ENCODE measurements at regions not wholly inside any gene's neighbourhood (a gene's known extent, or its start where the extent isn't known, plus 50 kb on each side); places are given as distances from the start of the nearest gene placed in this dataset.
A peak's percentile ranks its signal among the peaks of the same experiment; 100 is the strongest.
"Not testable (repeated sequence)": the region's sequence is repeated elsewhere in the genome, so short reads cannot be mapped to it uniquely, and the experiment has no call there.

DNA sequence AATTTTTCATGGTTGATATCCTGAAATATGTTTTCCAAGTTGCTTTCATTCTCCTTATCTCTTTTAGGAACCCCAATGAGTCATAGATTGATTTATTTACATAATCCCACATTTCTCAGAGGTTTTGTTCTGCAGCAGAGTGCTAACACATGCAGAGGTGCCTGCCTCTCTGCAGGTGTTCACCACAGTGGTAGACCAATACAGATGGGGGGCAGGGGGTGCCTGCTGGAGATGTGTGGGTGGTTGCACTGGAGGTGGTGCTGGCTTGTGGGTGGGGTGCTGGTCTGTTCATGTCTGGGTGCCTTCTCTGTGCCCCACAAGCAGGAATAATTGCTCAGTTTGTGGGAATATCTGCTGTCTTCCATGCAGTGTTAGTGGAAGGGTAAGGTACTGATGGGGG is 131.1 kb downstream of the JRKL start:
- DNase-seq (ENCODE audit: low read depth), result peak; percentile 37

DNA sequence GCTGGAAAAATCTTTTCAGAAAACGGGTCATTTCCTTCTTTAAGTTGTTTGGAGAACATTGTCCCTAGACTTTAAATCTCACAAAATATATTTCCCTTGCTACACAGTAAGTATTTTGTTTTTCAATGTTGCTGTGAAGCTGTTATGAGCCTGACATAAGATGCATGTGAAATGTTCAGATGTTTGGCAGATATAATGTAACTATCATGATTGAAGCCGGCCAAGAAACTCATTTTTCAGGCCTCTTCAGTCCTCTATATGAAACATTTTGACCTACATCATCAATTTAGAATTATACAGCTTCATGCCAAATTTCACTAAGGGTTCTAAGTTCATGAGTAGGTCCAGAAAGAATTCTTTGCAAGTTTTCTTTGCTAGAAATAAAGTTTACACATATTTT is 133.8 kb downstream of the JRKL start:
- no peak for DNase-seq (ENCODE audit: low read depth)

DNA sequence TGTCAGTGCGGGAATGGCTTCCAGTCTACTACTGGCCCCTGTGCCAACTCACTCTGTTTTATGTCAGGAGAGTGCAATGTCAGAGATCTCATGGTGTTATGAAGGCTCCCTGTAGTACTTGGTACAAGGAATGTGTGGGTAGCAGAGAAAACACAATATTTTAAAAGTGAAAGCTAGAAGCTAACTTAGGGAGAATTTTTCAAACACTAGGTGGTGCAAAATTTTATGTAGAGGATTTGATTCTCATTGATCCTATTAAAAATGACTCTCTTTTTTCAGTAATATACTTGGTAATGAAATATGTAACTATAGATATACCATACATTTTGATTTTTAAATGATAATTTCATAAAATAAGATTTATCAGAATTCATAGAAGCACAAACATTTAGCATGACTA is 134.7 kb downstream of the JRKL start:
- peak; percentile 74 for DNase-seq (ENCODE audit: low read depth)

DNA sequence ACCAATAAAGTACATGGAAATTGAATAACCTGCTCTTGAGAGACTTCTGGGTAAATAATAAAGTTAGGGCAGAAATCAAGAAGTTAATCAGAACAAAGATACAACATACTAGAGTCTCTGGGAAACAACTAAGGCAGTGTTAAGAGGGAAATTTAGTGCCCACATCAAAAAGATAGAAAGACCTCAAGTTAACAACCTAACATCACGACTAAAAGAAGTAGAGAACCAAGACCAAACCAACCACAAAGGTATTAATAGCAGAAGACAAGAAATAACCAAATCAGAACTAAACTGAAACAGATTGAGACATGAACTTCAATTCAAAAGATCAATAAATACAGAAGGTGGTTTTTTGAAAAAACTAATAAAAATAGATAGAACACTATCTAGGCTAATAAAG is 140.7 kb downstream of the JRKL start:
- DNase-seq (ENCODE audit: low read depth), result no peak

DNA sequence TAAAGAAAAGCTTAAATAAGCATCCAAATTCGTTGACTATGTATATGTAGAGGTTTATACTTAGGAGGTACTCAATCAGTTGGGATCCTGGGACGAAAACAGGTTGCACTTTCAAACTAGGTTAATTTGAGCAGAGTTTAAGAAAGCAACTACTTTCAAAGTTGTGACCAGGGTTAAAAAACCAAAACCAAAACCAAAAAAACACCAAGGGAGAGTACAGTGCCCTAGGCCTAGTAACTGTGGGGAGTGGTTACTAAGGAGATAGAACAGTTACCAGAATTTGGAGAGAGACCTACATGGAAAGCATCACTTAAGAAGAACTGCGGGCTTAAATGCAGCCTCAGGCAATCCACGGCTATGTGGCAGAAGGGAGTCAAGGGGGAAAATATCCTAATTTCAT is 148.3 kb downstream of the JRKL start:
- no peak for DNase-seq (ENCODE audit: low read depth)

DNA sequence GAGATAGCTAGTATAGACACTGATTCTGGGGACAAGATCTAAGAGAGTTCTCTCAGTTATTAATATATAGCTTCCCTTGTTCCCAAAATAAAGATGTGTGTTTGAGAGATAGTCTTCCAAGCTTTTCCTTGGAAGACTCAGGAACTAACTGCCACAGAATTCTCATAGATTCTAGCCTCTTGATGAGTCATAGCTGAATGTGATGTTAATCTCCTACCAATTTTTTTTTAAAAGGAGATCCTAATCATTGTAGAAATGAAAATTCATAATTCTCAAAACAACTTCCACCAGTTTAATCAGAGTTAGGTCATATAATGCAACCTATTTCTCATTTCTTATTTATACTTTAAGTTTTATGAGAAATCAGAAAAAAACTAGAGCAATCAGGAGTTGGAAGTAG is 148.8 kb downstream of the JRKL start:
- DNase-seq (ENCODE audit: low read depth), result no peak

- DNase-seq (ENCODE audit: low read depth), result no peak
Observed at GRCh38 chr11:96540875-96541274, 151.1 kb downstream of the JRKL start.

DNA sequence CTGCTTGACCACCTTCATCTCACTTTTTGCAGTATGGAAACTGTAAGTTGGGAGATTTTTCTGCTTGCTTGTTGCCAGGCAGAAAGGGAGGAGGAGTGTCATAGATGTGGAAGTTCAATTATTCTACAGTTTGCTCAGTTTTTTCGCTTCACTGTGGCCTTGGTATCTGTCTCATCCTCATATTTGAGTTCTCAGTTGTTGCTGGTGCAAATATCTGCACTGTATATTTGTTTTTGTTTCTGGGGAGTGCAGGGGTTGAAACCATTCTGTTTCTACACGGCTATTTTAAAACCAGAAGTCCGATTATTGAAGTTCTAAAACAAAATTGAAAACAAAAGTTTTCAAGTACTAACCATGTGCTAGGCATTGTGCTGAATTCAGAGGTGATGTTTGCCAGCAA is 153.4 kb downstream of the JRKL start:
- no peak for DNase-seq (ENCODE audit: low read depth)

- DNase-seq (ENCODE audit: low read depth), result not testable (repeated sequence)
Observed at GRCh38 chr11:96545192-96545591, 155.4 kb downstream of the JRKL start.

- DNase-seq (ENCODE audit: low read depth), result peak; percentile 16
Observed at GRCh38 chr11:96551136-96551535, 161.3 kb downstream of the JRKL start.

GRCh38 chr11:96554236-96554820 is 164.5 kb downstream of the JRKL start:
- no peak for DNase-seq (ENCODE audit: low read depth)

DNA sequence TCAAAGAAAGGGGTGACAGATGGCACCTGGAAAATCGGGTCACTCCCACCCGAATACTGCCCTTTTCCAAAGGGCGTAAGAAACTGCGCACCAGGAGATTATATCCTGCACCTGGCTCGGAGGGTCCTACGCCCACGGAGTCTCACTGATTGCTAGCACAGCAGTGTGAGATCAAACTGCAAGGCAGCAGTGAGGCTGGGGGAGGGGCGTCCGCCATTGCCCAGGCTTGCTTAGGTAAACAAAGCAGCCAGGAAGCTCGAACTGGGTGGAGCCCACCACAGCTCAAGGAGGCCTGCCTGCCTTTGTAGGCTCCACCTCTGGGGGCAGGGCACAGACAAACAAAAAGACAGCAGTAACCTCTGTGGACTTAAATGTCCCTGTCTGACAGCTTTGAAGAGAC is 166.0 kb downstream of the JRKL start:
- DNase-seq (ENCODE audit: low read depth), result not testable (repeated sequence)

- not testable (repeated sequence) for DNase-seq (ENCODE audit: low read depth)
Observed at GRCh38 chr11:96560727-96561126, 170.9 kb downstream of the JRKL start.

DNA sequence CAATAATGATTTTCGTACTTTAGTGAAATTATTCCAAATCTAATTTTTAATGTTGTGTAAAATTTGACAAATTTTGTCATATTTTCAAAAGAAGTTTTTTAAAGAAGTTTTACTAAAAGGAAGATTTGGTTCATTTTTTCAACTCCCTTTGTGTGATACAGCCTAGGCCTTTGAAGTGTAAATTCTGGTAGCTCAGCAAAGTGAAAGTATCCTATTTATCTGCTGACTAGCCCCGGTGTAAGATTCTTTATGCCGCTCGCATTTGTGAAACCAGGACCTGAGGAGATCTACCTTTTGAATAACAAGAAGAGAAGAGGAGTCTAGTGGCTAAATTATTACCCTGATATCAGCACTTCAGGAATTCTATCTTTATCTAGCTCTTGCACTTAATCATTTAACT is 177.4 kb downstream of the JRKL start:
- DNase-seq (ENCODE audit: low read depth), result peak; percentile 31

GRCh38 chr11:96567667-96568066 is 177.9 kb downstream of the JRKL start:
- peak; percentile 2 for DNase-seq (ENCODE audit: low read depth)

DNA sequence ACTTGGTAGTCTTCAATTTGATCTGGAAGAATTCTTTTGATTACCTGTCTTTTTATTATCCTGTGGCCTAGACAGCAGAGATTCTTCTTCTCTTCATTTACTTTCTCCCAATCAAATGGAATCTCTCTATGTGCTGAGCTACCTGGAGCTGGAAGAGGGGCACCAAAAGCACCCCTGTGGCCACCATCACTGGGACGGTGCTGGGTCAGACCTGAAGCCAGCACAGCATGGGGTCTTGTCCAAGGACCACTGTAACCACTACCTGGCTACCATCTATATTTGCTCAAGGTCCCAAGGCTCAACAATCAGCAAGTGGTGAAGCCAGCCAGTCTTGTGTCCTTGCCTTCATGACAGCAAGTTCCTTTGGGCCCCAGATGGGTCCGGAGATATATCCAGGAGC is 186.6 kb downstream of the JRKL start:
- DNase-seq (ENCODE audit: low read depth), result no peak

DNA sequence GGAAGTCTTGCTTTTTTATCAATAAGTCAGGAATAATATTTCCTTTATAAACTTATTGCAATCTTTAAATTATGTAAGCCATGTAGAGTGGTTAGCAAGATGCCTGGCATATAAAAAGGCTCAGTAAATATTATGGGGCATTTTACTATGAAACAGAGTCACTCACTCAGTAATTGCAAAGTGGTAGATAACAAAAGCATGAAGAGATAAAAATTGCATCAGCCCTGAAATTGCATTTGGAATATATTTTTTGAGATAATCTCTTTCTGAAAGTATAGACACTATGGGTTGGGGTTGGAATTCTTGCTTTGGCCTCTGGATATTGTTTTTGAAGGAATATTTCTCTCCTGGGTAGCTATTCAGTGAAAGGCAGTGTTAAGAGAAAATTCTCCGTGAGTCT is 188.6 kb downstream of the JRKL start:
- peak; percentile 2 for DNase-seq (ENCODE audit: low read depth)

DNA sequence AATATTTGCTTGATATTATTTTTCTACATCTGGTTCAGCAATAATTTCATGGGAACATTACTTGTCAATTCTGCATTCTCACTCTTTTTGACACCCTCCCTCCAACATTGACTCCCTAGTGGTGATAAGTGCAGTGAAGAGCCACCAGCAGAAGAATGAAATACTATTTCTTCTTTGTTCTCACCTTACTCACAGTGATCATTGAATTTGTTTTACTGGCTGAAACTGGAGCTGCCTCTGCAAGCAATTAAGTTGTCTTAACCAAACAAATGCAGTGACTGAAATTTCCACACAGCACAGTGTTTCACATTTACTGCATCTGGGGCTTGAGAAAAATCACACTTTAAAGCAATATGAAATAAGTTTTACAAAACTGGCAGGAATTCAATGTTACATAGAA is 189.8 kb downstream of the JRKL start:
- DNase-seq (ENCODE audit: low read depth), result no peak

GRCh38 chr11:96580476-96581040 is 190.7 kb downstream of the JRKL start:
- no peak for DNase-seq (ENCODE audit: low read depth)

GRCh38 chr11:96585944-96586880 is 196.4 kb downstream of the JRKL start:
- not testable (repeated sequence) for DNase-seq (ENCODE audit: low read depth)

GRCh38 chr11:96588793-96589192 is 199.0 kb downstream of the JRKL start:
- DNase-seq (ENCODE audit: low read depth), result not testable (repeated sequence)

DNA sequence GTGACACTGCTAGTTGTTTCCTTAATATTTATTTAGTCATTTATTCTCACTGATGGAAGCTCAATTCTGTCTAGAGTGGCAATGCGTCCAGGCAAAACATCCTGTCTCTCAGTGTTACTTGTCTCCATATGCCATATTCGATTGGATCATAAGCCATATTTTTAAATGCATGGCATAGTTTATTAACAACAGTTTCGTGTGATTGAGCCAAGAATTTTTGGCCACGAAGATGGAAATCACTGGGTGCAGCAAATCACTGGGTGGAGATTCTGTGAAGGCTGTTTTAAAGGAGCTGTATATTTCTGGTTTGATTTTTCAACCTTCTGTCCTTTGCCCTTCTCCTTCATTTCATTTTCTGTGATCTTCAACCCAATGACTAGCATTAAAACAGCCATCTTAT is 205.2 kb downstream of the JRKL start:
- no peak for DNase-seq (ENCODE audit: low read depth)

- DNase-seq (ENCODE audit: low read depth), result peak; percentile 6
Observed at GRCh38 chr11:96607864-96608558, 218.2 kb downstream of the JRKL start.
